H9 (cell line): ENCODE measurements at regions not wholly inside any gene's neighbourhood (a gene's known extent, or its start where the extent isn't known, plus 50 kb on each side); places are given as distances from the start of the nearest gene placed in this dataset.

ENCODE experiments used
- DNase-seq: peaks from one replicate; pipeline ENCODE4 v3.0.0-alpha.2; 2017
- H2AFZ ChIP-seq: one replicate; pipeline ENCODE4 v1.6.1; 2013; ENCODE audit warnings: mild to moderate bottlenecking, low read length, control low read depth, moderate library complexity
- H2AK5ac ChIP-seq: 2 replicates; pipeline ENCODE4 v1.6.1; 2013; ENCODE audit warnings: low read length, control low read depth, mixed read lengths; ENCODE audit not compliant: insufficient read length
- H2BK120ac ChIP-seq: one replicate; pipeline ENCODE4 v1.6.1; 2013; ENCODE audit warnings: low read depth, mild to moderate bottlenecking, low read length, control low read depth, inconsistent platforms; ENCODE audit not compliant: poor library complexity, severe bottlenecking
- H2BK12ac ChIP-seq: 2 replicates; pipeline ENCODE4 v1.6.1; 2013; ENCODE audit warnings: low read length, control low read depth, mixed read lengths, low read depth; ENCODE audit not compliant: insufficient read length
- H2BK15ac ChIP-seq: 2 replicates; pipeline ENCODE4 v1.6.1; 2013; ENCODE audit warnings: low read depth, low read length, control low read depth
- H2BK20ac ChIP-seq: one replicate; pipeline ENCODE4 v1.6.1; 2013; ENCODE audit warnings: low read depth, mild to moderate bottlenecking, low read length, control low read depth, inconsistent platforms; ENCODE audit not compliant: poor library complexity, severe bottlenecking
- H2BK5ac ChIP-seq: 2 replicates; pipeline ENCODE4 v1.6.1; 2013; ENCODE audit warnings: low read length, control low read depth, mixed read lengths; ENCODE audit not compliant: insufficient read length
- H3K14ac ChIP-seq: 2 replicates; pipeline ENCODE4 v1.6.1; 2013; ENCODE audit warnings: low read length, control low read depth; ENCODE audit not compliant: insufficient read depth
- H3K18ac ChIP-seq: 2 replicates; pipeline ENCODE4 v1.6.1; 2013; ENCODE audit warnings: low read depth, mild to moderate bottlenecking, mixed read lengths, low read length, control low read depth; ENCODE audit not compliant: insufficient read length
- H3K23ac ChIP-seq: 2 replicates; pipeline ENCODE4 v1.6.1; 2013; ENCODE audit warnings: low read length, control low read depth, mixed read lengths, low read depth; ENCODE audit not compliant: insufficient read length
- H3K23me2 ChIP-seq: 2 replicates; pipeline ENCODE4 v1.6.1; 2013; ENCODE audit warnings: low read depth, mild to moderate bottlenecking, mixed read lengths, low read length, control low read depth; ENCODE audit not compliant: insufficient read length, poor library complexity, severe bottlenecking
- H3K27ac ChIP-seq: 2 replicates; pipeline ENCODE4 v1.5.1; 2013; ENCODE audit warnings: low read length, control low read depth, mixed read lengths, low read depth; ENCODE audit not compliant: insufficient read length
- H3K27me3 ChIP-seq: 2 replicates; pipeline ENCODE4 v1.6.1; 2013; ENCODE audit warnings: low read length, control low read depth, inconsistent platforms; ENCODE audit not compliant: insufficient read depth
- H3K4ac ChIP-seq: 2 replicates; pipeline ENCODE4 v1.6.1; 2013; ENCODE audit warnings: low read depth, mild to moderate bottlenecking, control low read depth, inconsistent platforms, low read length, moderate library complexity
- H3K4me1 ChIP-seq: 2 replicates; pipeline ENCODE4 v1.6.1; 2013; ENCODE audit warnings: low read length, control low read depth, inconsistent platforms; ENCODE audit not compliant: insufficient read depth
- H3K4me2 ChIP-seq: 2 replicates; pipeline ENCODE4 v1.6.1; 2013; ENCODE audit warnings: low read length, control low read depth, mixed read lengths; ENCODE audit not compliant: insufficient read length, insufficient read depth
- H3K56ac ChIP-seq: 2 replicates; pipeline ENCODE4 v1.6.1; 2013; ENCODE audit warnings: low read depth, mild to moderate bottlenecking, mixed read lengths, low read length, control low read depth; ENCODE audit not compliant: insufficient read length
- H3K79me1 ChIP-seq: 2 replicates; pipeline ENCODE4 v1.6.1; 2013; ENCODE audit warnings: low read depth, mild to moderate bottlenecking, moderate library complexity, low read length, control low read depth, inconsistent platforms; ENCODE audit not compliant: insufficient read depth, poor library complexity, severe bottlenecking
- H3K79me2 ChIP-seq: 2 replicates; pipeline ENCODE4 v1.6.1; 2013; ENCODE audit warnings: low read length, control low read depth, inconsistent platforms; ENCODE audit not compliant: insufficient read depth
- H3K9ac ChIP-seq: 2 replicates; pipeline ENCODE4 v1.6.1; 2013; ENCODE audit warnings: low read length, control low read depth, mixed read lengths; ENCODE audit not compliant: insufficient read length; ENCODE audit errors: extremely low read depth
- H3K9me3 ChIP-seq: one replicate; pipeline ENCODE4 v1.6.1; 2013; ENCODE audit warnings: low read depth, low read length, inconsistent platforms; ENCODE audit not compliant: control insufficient read depth
- H3T11ph ChIP-seq: one replicate; pipeline ENCODE4 v1.6.1; 2013; ENCODE audit warnings: mild to moderate bottlenecking, low read length, control low read depth, inconsistent platforms
- H4K20me1 ChIP-seq: one replicate; pipeline ENCODE4 v1.6.1; 2013; ENCODE audit not compliant: control insufficient read depth, insufficient read length, insufficient read depth
- H4K5ac ChIP-seq: 2 replicates; pipeline ENCODE4 v1.6.1; 2013; ENCODE audit warnings: low read depth, mild to moderate bottlenecking, mixed read lengths, low read length, control low read depth; ENCODE audit not compliant: insufficient read length
- H4K8ac ChIP-seq: replicated peaks from 2 replicates; pipeline ENCODE4 v1.6.1; 2013; ENCODE audit warnings: low read length, control low read depth, mixed read lengths, low read depth; ENCODE audit not compliant: insufficient read length
- H4K91ac ChIP-seq: 2 replicates; pipeline ENCODE4 v1.6.1; 2013; ENCODE audit warnings: low read depth, mild to moderate bottlenecking, moderate library complexity, mixed read lengths, low read length, control low read depth; ENCODE audit not compliant: insufficient read length
- H3K27ac Mint-ChIP-seq, 3 experiments: 2 replicates in 2 of 3; 3 replicates in 1 of 3; pipeline ENCODE4 v1.8.0; 2020 to 2021; ENCODE audit warnings: mixed read lengths in 3 of 3, mild to moderate bottlenecking in 1 of 3, moderate library complexity in 1 of 3
- H3K27me3 Mint-ChIP-seq: 2 replicates; pipeline ENCODE4 v1.8.0; 2021; ENCODE audit warnings: low read depth, mild to moderate bottlenecking, moderate library complexity, mixed read lengths
- H3K36me3 Mint-ChIP-seq, 3 experiments: 2 replicates in 2 of 3; 3 replicates in 1 of 3; pipeline ENCODE4 v1.8.0; 2020 to 2021; ENCODE audit warnings: low read depth in 3 of 3, mixed read lengths in 3 of 3; ENCODE audit not compliant: insufficient read depth in 1 of 3
- H3K4me1 Mint-ChIP-seq, 2 experiments: 2 replicates each; pipeline ENCODE4 v1.8.0; 2020; ENCODE audit warnings: mixed read lengths in 2 of 2
- H3K4me3 Mint-ChIP-seq, 2 experiments: 2 replicates in 1 of 2; 3 replicates in 1 of 2; pipeline ENCODE4 v1.8.0; 2020 to 2021; ENCODE audit warnings: mild to moderate bottlenecking in 2 of 2, mixed read lengths in 2 of 2, moderate library complexity in 1 of 2
- H3K9me3 Mint-ChIP-seq, 2 experiments: 2 replicates in 1 of 2; 3 replicates in 1 of 2; pipeline ENCODE4 v1.8.0; 2020; ENCODE audit warnings: mild to moderate bottlenecking in 2 of 2, mixed read lengths in 2 of 2, moderate library complexity in 1 of 2
- WGBS: extraction: QIAGEN DNeasy Blood & Tissue Kit; methylation state at CpG from one replicate; pipeline ENCODE4 v1.1.7; 2013; ENCODE audit warnings: missing lambda C conversion rate, low lambda C conversion rate, mixed read lengths; ENCODE audit not compliant: insufficient read length; ENCODE audit errors: extremely low coverage; 5-methylcytosine and 5-hydroxymethylcytosine counted together
- TF ChIP-seq, protein P1 (sequence below): fragments of 200-600 bp; sonication (generic); conservative IDR thresholded peaks from 3 replicates; pipeline ENCODE4 v1.8.0; 2021; ENCODE audit warnings: antibody characterized with exemption, mild to moderate bottlenecking

DNA sequence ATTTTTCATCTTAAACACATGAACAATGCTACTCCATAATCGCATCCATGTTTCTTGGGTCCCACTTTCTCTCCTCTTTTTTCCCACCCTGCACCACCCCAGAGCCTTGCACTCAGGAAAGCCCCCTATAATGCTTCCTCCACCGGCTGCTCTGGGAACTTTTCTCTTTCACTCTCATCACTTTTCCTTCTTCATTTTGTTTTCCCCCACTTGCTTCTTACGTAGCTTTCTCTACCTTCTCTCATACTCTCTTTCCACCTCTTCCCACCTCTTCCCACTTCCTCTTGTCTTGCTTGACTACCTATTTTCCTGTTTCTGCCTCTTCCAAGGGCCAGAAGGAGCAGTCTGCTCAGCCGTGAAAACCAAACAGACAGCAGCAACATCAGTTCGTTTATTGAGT lies 229.5 kb upstream of the RHOBTB1 start:
- no peaks in the 10 kb centered on the region; the same call in 1 of the 2 replicates for H3K27me3 Mint-ChIP-seq
- no peaks in the 10 kb centered on the region for H3K9me3 ChIP-seq

More for the DNA sequence above, 229.5 kb upstream of the RHOBTB1 start:
- H4K5ac ChIP-seq = no peak overlapping the region
- H3K36me3 Mint-ChIP-seq = no peaks in the 10 kb centered on the region; a peak in 1 of 7 replicates
- no peak overlapping the region for H3K4me3 Mint-ChIP-seq
- no peak overlapping the region for H2AFZ ChIP-seq
- no peak overlapping the region for H3K4ac ChIP-seq
- no peak for DNase-seq
- H3T11ph ChIP-seq = no peak overlapping the region
- TF ChIP-seq, protein P1, sequence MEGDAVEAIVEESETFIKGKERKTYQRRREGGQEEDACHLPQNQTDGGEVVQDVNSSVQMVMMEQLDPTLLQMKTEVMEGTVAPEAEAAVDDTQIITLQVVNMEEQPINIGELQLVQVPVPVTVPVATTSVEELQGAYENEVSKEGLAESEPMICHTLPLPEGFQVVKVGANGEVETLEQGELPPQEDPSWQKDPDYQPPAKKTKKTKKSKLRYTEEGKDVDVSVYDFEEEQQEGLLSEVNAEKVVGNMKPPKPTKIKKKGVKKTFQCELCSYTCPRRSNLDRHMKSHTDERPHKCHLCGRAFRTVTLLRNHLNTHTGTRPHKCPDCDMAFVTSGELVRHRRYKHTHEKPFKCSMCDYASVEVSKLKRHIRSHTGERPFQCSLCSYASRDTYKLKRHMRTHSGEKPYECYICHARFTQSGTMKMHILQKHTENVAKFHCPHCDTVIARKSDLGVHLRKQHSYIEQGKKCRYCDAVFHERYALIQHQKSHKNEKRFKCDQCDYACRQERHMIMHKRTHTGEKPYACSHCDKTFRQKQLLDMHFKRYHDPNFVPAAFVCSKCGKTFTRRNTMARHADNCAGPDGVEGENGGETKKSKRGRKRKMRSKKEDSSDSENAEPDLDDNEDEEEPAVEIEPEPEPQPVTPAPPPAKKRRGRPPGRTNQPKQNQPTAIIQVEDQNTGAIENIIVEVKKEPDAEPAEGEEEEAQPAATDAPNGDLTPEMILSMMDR = no peak
- no peak overlapping the region for H3K23ac ChIP-seq
- no peaks in the 10 kb centered on the region for H3K79me2 ChIP-seq
- no peak overlapping the region for H3K18ac ChIP-seq
- no peaks in the 10 kb centered on the region for H3K79me1 ChIP-seq
- no peak overlapping the region for H3K14ac ChIP-seq
- no peak overlapping the region for H3K9ac ChIP-seq
- no peaks in the 10 kb centered on the region for H3K27me3 ChIP-seq
- no peaks in the 10 kb centered on the region for H3K23me2 ChIP-seq
- H3K4me1 ChIP-seq = no peaks in the 10 kb centered on the region
- H3K56ac ChIP-seq = no peak overlapping the region
- H3K4me2 ChIP-seq = no peak overlapping the region
- no peak overlapping the region for H4K91ac ChIP-seq
- no peaks in the 10 kb centered on the region for H4K20me1 ChIP-seq
- no peak overlapping the region for H2BK12ac ChIP-seq
- 100% methylated on average over 1 of the region's 5 CpGs for WGBS
- H2BK20ac ChIP-seq = no peak overlapping the region
- no peak overlapping the region for H2BK15ac ChIP-seq
- no peak overlapping the region for H2BK5ac ChIP-seq
- H2BK120ac ChIP-seq = no peak overlapping the region
- H3K4me1 Mint-ChIP-seq = 0 out of 4 replicates have a peak, but pooled peaks cover 0 to 5% of the 10 kb centered on the region in 2 experiments
- no peak overlapping the region for H3K27ac ChIP-seq
- H3K27ac Mint-ChIP-seq = no peak overlapping the region
- H2AK5ac ChIP-seq = no peak overlapping the region
- H4K8ac ChIP-seq = no peak overlapping the region
- H3K9me3 Mint-ChIP-seq = 0 out of 5 replicates have a peak, but pooled peaks cover 3 to 4% of the 10 kb centered on the region in 2 experiments
